Mesothelial cell of epicardium (in vitro differentiated cells): ENCODE measurements at regions not wholly inside any gene's neighbourhood (a gene's known extent, or its start where the extent isn't known, plus 50 kb on each side); places are given as distances from the start of the nearest gene placed in this dataset.

Source experiments
- DNase-seq, 2 experiments: peaks; one replicate each; pipeline ENCODE4 v3.0.0; 2021; ENCODE audit warnings: low spot score in 2 of 2; ENCODE audit not compliant: unreplicated experiment in 2 of 2
- H3K27ac Mint-ChIP-seq: 2 replicates; pipeline ENCODE4 v1.8.0; 2021; ENCODE audit warnings: mixed read lengths
- H3K27me3 Mint-ChIP-seq: 2 replicates; pipeline ENCODE4 v1.8.0; 2021; ENCODE audit warnings: low read depth, mixed read lengths
- H3K36me3 Mint-ChIP-seq: 2 replicates; pipeline ENCODE4 v1.8.0; 2021; ENCODE audit warnings: mixed read lengths
- H3K4me1 Mint-ChIP-seq: 2 replicates; pipeline ENCODE4 v1.8.0; 2021; ENCODE audit warnings: mixed read lengths
- H3K4me3 Mint-ChIP-seq: 2 replicates; pipeline ENCODE4 v1.8.0; 2021; ENCODE audit warnings: mild to moderate bottlenecking, moderate library complexity, mixed read lengths
- H3K9me3 Mint-ChIP-seq: 2 replicates; pipeline ENCODE4 v1.8.0; 2021; ENCODE audit warnings: mixed read lengths
- TF ChIP-seq, protein P1 (sequence below): fragments of 200-600 bp; sonication (generic); IDR thresholded peaks from one replicate; pipeline ENCODE4 v1.5.0; 2021; ENCODE audit warnings: antibody characterized with exemption; ENCODE audit not compliant: unreplicated experiment

DNA sequence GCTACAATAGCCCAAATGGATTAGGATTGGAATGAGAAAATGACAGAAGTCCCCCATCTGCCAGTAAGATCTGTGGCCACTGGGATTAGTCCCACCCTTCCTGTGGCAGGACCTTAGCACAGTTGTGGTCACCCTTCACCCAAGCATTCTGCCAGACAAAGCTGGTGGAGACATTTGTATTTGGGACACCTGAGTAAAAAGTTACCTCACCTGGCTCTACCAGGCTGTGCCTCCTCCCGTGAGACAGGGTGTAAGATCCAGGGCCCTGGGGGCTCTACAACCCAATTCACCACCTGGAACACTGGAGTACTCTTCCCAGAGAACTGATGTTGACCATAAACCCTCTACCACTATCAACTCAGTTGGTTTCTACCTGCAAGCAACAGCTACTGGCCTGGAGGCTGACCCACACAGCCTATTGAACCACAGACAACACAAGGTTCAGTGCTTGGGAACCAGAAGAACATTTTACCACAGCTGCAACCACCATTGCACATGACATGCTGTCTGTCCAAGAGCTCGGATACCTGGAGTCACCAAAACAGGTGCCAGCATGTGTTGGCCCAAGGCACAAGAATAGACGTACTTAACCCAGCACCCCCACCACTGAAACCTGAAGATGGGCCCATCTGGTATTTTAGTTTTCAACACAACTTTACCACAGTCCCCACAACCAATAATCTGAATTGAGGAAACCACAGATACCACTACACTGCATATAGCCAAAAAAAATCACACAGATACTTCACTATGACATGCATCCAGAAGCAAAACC, 1686.7 kb downstream of the SI start:
- TF ChIP-seq, protein P1, sequence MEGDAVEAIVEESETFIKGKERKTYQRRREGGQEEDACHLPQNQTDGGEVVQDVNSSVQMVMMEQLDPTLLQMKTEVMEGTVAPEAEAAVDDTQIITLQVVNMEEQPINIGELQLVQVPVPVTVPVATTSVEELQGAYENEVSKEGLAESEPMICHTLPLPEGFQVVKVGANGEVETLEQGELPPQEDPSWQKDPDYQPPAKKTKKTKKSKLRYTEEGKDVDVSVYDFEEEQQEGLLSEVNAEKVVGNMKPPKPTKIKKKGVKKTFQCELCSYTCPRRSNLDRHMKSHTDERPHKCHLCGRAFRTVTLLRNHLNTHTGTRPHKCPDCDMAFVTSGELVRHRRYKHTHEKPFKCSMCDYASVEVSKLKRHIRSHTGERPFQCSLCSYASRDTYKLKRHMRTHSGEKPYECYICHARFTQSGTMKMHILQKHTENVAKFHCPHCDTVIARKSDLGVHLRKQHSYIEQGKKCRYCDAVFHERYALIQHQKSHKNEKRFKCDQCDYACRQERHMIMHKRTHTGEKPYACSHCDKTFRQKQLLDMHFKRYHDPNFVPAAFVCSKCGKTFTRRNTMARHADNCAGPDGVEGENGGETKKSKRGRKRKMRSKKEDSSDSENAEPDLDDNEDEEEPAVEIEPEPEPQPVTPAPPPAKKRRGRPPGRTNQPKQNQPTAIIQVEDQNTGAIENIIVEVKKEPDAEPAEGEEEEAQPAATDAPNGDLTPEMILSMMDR: no peak
- DNase-seq: no peak
- H3K4me1 Mint-ChIP-seq: no peaks in the 10 kb centered on the region

DNA sequence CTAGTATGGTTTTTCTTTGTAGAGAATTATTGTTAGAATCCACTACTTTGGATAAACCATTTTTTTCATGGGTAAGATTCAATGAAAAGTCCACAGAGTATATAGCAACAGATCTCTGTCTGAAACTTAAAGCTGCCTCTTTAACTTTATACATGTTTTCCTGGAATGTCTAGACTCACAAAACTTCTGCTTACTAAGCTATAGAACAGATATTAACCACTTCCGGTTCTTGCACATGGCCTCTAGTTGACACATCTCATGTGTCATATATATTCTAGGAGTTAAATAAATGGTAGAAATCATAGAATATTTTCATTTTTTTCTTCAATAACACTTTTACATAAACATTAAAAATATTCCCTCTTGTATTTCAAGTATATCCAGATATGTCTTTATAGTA, 1693.9 kb downstream of the SI start:
- Mint-ChIP-seq H3K27me3 (no peaks in the 10 kb centered on the region), H3K36me3 (no peaks in the 10 kb centered on the region), H3K4me3 (no peak overlapping the region), H3K9me3 (no peaks in the 10 kb centered on the region), H3K27ac (no peak overlapping the region), H3K4me1 (no peaks in the 10 kb centered on the region)
- TF ChIP-seq, protein P1: no peak
- DNase-seq: no peak

More for the DNA sequence above, 1686.7 kb downstream of the SI start:
- no peak overlapping the region for H3K4me3 Mint-ChIP-seq
- H3K27me3 Mint-ChIP-seq: no peaks in the 10 kb centered on the region
- no peak overlapping the region for H3K27ac Mint-ChIP-seq
- no peaks in the 10 kb centered on the region for H3K9me3 Mint-ChIP-seq
- H3K36me3 Mint-ChIP-seq: no peaks in the 10 kb centered on the region

DNA sequence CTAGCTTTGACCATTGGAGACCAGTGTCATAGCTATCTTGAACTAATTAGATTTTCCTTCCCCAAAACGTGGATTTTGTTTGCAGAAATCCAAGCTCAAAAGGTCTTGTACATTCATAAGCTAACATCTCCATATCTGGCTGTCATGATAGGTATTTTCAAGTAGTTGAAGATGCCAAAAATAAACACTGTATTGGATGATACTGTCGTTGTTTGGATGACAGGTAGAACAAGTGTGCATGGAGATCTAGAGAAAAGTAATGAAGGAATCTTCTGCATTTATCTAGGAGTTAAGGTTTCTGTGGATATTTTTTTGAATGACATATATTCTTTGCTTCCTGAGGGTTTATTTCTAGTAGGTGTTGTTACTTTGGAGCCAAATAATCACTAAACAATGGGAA, 1696.1 kb downstream of the SI start:
- Mint-ChIP-seq H3K27ac (no peak overlapping the region), H3K4me3 (no peak overlapping the region), H3K4me1 (no peaks in the 10 kb centered on the region), H3K27me3 (no peaks in the 10 kb centered on the region), H3K36me3 (no peaks in the 10 kb centered on the region), H3K9me3 (no peaks in the 10 kb centered on the region)
- DNase-seq: no peak
- TF ChIP-seq, protein P1: no peak

DNA sequence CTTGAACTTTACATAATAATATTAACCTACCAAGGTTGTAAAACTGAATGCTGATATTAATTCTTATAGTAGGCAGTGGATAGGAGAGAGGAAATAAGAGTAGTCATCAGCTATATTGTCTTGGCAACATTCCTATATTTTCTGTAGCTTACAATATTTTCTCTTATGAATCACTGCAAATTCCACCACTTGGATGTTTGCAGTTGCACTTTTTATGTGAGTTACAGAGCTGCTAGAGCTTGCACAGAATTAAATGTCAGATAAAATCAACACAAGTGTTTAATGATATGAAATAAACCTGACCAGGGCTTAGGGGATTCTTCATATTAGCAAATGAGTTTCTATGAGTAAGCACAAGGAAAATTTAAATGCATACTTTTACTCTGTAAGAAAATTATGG, 1710.1 kb downstream of the SI start:
- no peak for DNase-seq
- peaks cover 2% of the 10 kb centered on the region for H3K4me1 Mint-ChIP-seq
- no peak overlapping the region for H3K27ac Mint-ChIP-seq
- no peaks in the 10 kb centered on the region for H3K27me3 Mint-ChIP-seq
- TF ChIP-seq, protein P1: no peak
- H3K9me3 Mint-ChIP-seq: peaks cover 5% of the 10 kb centered on the region
- H3K36me3 Mint-ChIP-seq: no peaks in the 10 kb centered on the region
- no peak overlapping the region for H3K4me3 Mint-ChIP-seq

DNA sequence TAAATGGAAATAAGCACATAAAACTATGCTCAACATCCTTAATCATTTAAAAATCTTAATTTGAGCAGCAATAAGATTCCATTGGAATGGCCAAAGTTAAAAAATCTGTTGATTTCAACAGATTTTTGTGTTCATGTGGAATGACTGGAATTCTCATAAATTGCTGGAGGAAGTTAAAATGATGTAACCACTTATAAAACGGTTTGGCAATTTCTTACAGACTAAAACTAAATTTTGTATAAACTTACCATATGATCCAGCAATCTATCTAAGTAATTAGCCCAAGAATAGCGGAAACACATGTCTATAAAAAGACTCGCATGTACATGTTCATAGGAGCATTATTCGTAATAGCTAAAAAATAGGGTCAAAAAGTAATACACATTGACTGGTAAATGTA, 1713.6 kb downstream of the SI start:
- peaks cover 5% of the 10 kb centered on the region for H3K9me3 Mint-ChIP-seq
- no peak overlapping the region for H3K4me3 Mint-ChIP-seq
- no peak overlapping the region for H3K27ac Mint-ChIP-seq
- H3K4me1 Mint-ChIP-seq: peaks cover 2% of the 10 kb centered on the region
- H3K36me3 Mint-ChIP-seq: no peaks in the 10 kb centered on the region
- H3K27me3 Mint-ChIP-seq: no peaks in the 10 kb centered on the region
- TF ChIP-seq, protein P1: no peak
- no peak for DNase-seq
